CD14-positive monocyte (primary cell): ENCODE measurements at regions not wholly inside any gene's neighbourhood (a gene's known extent, or its start where the extent isn't known, plus 50 kb on each side); places are given as distances from the start of the nearest gene placed in this dataset.

ENCODE experiments used
- DNase-seq, 3 donors: peaks; one replicate each; pipeline ENCODE4 v3.0.0-alpha.2; 2011 to 2022
- H2AFZ ChIP-seq: 2 replicates; pipeline ENCODE4 v1.6.0; 2012; ENCODE audit warnings: mild to moderate bottlenecking, low read depth, low read length, inconsistent platforms; ENCODE audit not compliant: insufficient read depth, poor library complexity, severe bottlenecking
- H3K27ac ChIP-seq, 2 donors: 1 replicate in 1 of 2; 2 replicates in 1 of 2; pipeline ENCODE4 v1.5.1; 2012 to 2013; ENCODE audit warnings: low read length in 2 of 2, control low read depth in 1 of 2, inconsistent platforms in 1 of 2, low read depth in 1 of 2, mild to moderate bottlenecking in 1 of 2
- H3K27me3 ChIP-seq, 2 donors: one replicate each; pipeline versions ENCODE4 v1.6.0 to v1.6.1; 2011 to 2013; ENCODE audit warnings: low read length in 2 of 2; ENCODE audit not compliant: control insufficient read depth in 2 of 2, insufficient read depth in 2 of 2
- H3K36me3 ChIP-seq, 2 donors: replicated peaks in 1 of 2; 1 replicate in 1 of 2; 2 replicates in 1 of 2; pipeline versions ENCODE4 v1.5.1 to v1.6.1; 2012 to 2013; ENCODE audit warnings: low read length in 2 of 2, control low read depth in 1 of 2, inconsistent platforms in 1 of 2, mild to moderate bottlenecking in 1 of 2; ENCODE audit not compliant: insufficient read depth in 2 of 2, control insufficient read depth in 1 of 2
- H3K4me1 ChIP-seq, 2 donors: 1 replicate in 1 of 2; 2 replicates in 1 of 2; pipeline versions ENCODE4 v1.5.1 to v1.6.1; 2012 to 2013; ENCODE audit warnings: low read length in 2 of 2, control low read depth in 1 of 2, inconsistent platforms in 1 of 2, mild to moderate bottlenecking in 1 of 2, moderate library complexity in 1 of 2; ENCODE audit not compliant: insufficient read depth in 2 of 2, control insufficient read depth in 1 of 2
- H3K4me2 ChIP-seq: replicated peaks from 2 replicates; pipeline ENCODE3; 2012; ENCODE audit warnings: low read length, moderate library complexity, mild to moderate bottlenecking; ENCODE audit not compliant: poor library complexity, severe bottlenecking; ENCODE audit errors: extremely low read depth
- H3K4me3 ChIP-seq, 3 experiments: fragments of 200-600 bp in 1 of 3; sonication (generic) in 1 of 3; replicated peaks in 1 of 3; 1 replicate in 2 of 3; 2 replicates in 1 of 3; pipeline ENCODE4 v1.5.1; 2011 to 2013; ENCODE audit warnings: low read length in 3 of 3, mild to moderate bottlenecking in 3 of 3, control low read depth in 2 of 3, low read depth in 2 of 3, inconsistent platforms in 1 of 3, moderate library complexity in 1 of 3
- H3K79me2 ChIP-seq: 2 replicates; pipeline ENCODE4 v1.6.0; 2012; ENCODE audit warnings: mild to moderate bottlenecking, control low read depth, inconsistent platforms, low read length, moderate library complexity; ENCODE audit not compliant: insufficient read depth
- H3K9ac ChIP-seq: 2 replicates; pipeline ENCODE4 v1.6.0; 2017; ENCODE audit warnings: low read length, mild to moderate bottlenecking; ENCODE audit not compliant: insufficient read depth, poor library complexity, severe bottlenecking
- H3K9me3 ChIP-seq, 2 donors: replicated peaks in 1 of 2; 1 replicate in 1 of 2; 2 replicates in 1 of 2; pipeline versions ENCODE4 v1.5.1 to v1.6.1; 2012 to 2013; ENCODE audit warnings: low read length in 2 of 2, control low read depth in 1 of 2; ENCODE audit not compliant: control insufficient read depth in 1 of 2, insufficient read depth in 1 of 2
- H4K20me1 ChIP-seq: 2 replicates; pipeline ENCODE4 v1.6.0; 2012; ENCODE audit warnings: mild to moderate bottlenecking, low read length, control low read depth, moderate library complexity; ENCODE audit not compliant: insufficient read depth
- H3K27ac Mint-ChIP-seq, 7 donors: one replicate each; pipeline ENCODE4 v1.8.0; 2020; ENCODE audit warnings: mild to moderate bottlenecking in 7 of 7, mixed read lengths in 7 of 7, moderate library complexity in 6 of 7, inconsistent platforms in 2 of 7
- H3K27me3 Mint-ChIP-seq, 3 donors: one replicate each; pipeline ENCODE4 v1.8.0; 2021 to 2022; ENCODE audit warnings: low read depth in 3 of 3, mild to moderate bottlenecking in 3 of 3, mixed read lengths in 3 of 3, moderate library complexity in 3 of 3, inconsistent platforms in 1 of 3
- H3K36me3 Mint-ChIP-seq, 2 donors: one replicate each; pipeline ENCODE4 v1.8.0; 2020; ENCODE audit warnings: mixed read lengths in 2 of 2, inconsistent platforms in 1 of 2, mild to moderate bottlenecking in 1 of 2
- H3K4me1 Mint-ChIP-seq: one replicate; pipeline ENCODE4 v1.8.0; 2020; ENCODE audit warnings: mild to moderate bottlenecking, mixed read lengths
- H3K4me3 Mint-ChIP-seq, 2 donors: one replicate each; pipeline ENCODE4 v1.8.0; 2020; ENCODE audit warnings: mild to moderate bottlenecking in 2 of 2, mixed read lengths in 2 of 2, moderate library complexity in 1 of 2
- H3K9me3 Mint-ChIP-seq, 7 donors: one replicate each; pipeline ENCODE4 v1.8.0; 2020 to 2022; ENCODE audit warnings: mixed read lengths in 7 of 7, mild to moderate bottlenecking in 6 of 7, moderate library complexity in 6 of 7, inconsistent platforms in 2 of 7
- CTCF ChIP-seq: fragments of 200-600 bp; IDR thresholded peaks from one replicate; pipeline ENCODE4 v1.8.0; 2022; ENCODE audit warnings: antibody characterized with exemption, mild to moderate bottlenecking
- WGBS: methylation state at CpG from one replicate; pipeline ENCODE4 v1.1.5; 2013; ENCODE audit warnings: missing lambda C conversion rate; ENCODE audit not compliant: insufficient coverage; 5-methylcytosine and 5-hydroxymethylcytosine counted together
- intact Hi-C, 2 donors: fragments of 100-400 bp; cut with micrococcal nuclease; formaldehyde crosslinking; loops; one replicate each; pipeline versions ENCODE4 v1.15.0 to v1.15.1; 2023

GRCh38 chr2:120451334-120451733 lies 105.4 kb downstream of the INHBB start:
- DNase-seq, result no peak
- no peak overlapping the region for H3K27ac ChIP-seq
- H3K4me1 ChIP-seq, result no peaks in the 10 kb centered on the region
- no peak overlapping the region for H3K4me2 ChIP-seq
- Mint-ChIP-seq H3K4me1 (no peaks in the 10 kb centered on the region), H3K36me3 (no peaks in the 10 kb centered on the region), H3K4me3 (no peak overlapping the region), H3K27ac (no peak overlapping the region), H3K9me3 (peaks cover 0 to 3% (median 0%) of the 10 kb centered on the region in 7 donors), H3K27me3 (peaks cover 2 to 9% (median 4%) of the 10 kb centered on the region in 3 donors)
- H3K9ac ChIP-seq, result no peak overlapping the region
- H3K36me3 ChIP-seq, result no peaks in the 10 kb centered on the region
- no peak overlapping the region for H2AFZ ChIP-seq
- no peaks in the 10 kb centered on the region for H3K79me2 ChIP-seq
- H4K20me1 ChIP-seq, result no peaks in the 10 kb centered on the region
- H3K27me3 ChIP-seq, result no peaks in the 10 kb centered on the region
- 89% methylated on average over 6 of the region's 6 CpGs for WGBS
- TF ChIP-seq CTCF, result no peak
- no peaks in the 10 kb centered on the region for H3K9me3 ChIP-seq
- intact Hi-C loops, result no loop called here
- H3K4me3 ChIP-seq, result no peak overlapping the region

GRCh38 chr2:120452131-120452530 lies 106.2 kb downstream of the INHBB start:
- DNase-seq, result no peak
- H3K79me2 ChIP-seq, result no peaks in the 10 kb centered on the region
- H3K9ac ChIP-seq, result no peak overlapping the region
- H3K4me1 ChIP-seq, result no peaks in the 10 kb centered on the region
- no peaks in the 10 kb centered on the region for H4K20me1 ChIP-seq
- H3K4me3 ChIP-seq, result no peak overlapping the region
- H3K36me3 ChIP-seq, result no peaks in the 10 kb centered on the region
- no peaks in the 10 kb centered on the region for H3K36me3 Mint-ChIP-seq
- H3K4me3 Mint-ChIP-seq, result no peak overlapping the region
- no peak for TF ChIP-seq CTCF
- no peak overlapping the region for H3K27ac Mint-ChIP-seq
- no peaks in the 10 kb centered on the region for H3K4me1 Mint-ChIP-seq
- H2AFZ ChIP-seq, result no peak overlapping the region
- H3K27me3 ChIP-seq, result no peaks in the 10 kb centered on the region
- no peak overlapping the region for H3K4me2 ChIP-seq
- WGBS, result 79% methylated on average over 3 of the region's 7 CpGs
- peaks cover 1 to 9% (median 3%) of the 10 kb centered on the region in 3 donors for H3K27me3 Mint-ChIP-seq
- intact Hi-C loops, result no loop called here
- no peaks in the 10 kb centered on the region for H3K9me3 ChIP-seq
- no peak overlapping the region for H3K27ac ChIP-seq
- H3K9me3 Mint-ChIP-seq, result peaks cover 0 to 6% (median 3%) of the 10 kb centered on the region in 7 donors
